Right lung (tissue), 2 donors: ENCODE measurements at regions not wholly inside any gene's neighbourhood (a gene's known extent, or its start where the extent isn't known, plus 50 kb on each side); places are given as distances from the start of the nearest gene placed in this dataset.
"Not testable (repeated sequence)": the region's sequence is repeated elsewhere in the genome, so short reads cannot be mapped to it uniquely, and the experiment has no call there.

Experiments used
- DNase-seq, 2 donors: peaks; one replicate each; pipeline ENCODE4 v3.0.0-alpha.2; 2013

GRCh38 chr5:145658435-145658834, 176.7 kb downstream of the PRELID2 start:
- DNase-seq = no peak

- DNase-seq = not testable (repeated sequence)
Observed at GRCh38 chr5:145652700-145653099, 182.4 kb downstream of the PRELID2 start.

- not testable (repeated sequence) for DNase-seq
Observed at GRCh38 chr5:145647137-145647536, 188.0 kb downstream of the PRELID2 start.

- DNase-seq = not testable (repeated sequence)
Observed at GRCh38 chr5:145643214-145643613, 191.9 kb downstream of the PRELID2 start.

- no peak for DNase-seq
Observed at GRCh38 chr5:145637396-145637795, 197.7 kb downstream of the PRELID2 start.

- DNase-seq = no peak
Observed at GRCh38 chr5:145636371-145636770, 198.8 kb downstream of the PRELID2 start.

- DNase-seq = no peak
Observed at GRCh38 chr5:145633474-145633873, 201.7 kb downstream of the PRELID2 start.

- no peak for DNase-seq
Observed at GRCh38 chr5:145632701-145633100, 202.4 kb downstream of the PRELID2 start.

- DNase-seq = no peak
Observed at GRCh38 chr5:145629047-145629446, 206.1 kb downstream of the PRELID2 start.

- no peak for DNase-seq
Observed at GRCh38 chr5:145628525-145628924, 206.6 kb downstream of the PRELID2 start.

GRCh38 chr5:145619806-145620310, 215.3 kb downstream of the PRELID2 start:
- no peak for DNase-seq

- DNase-seq = not testable (repeated sequence)
Observed at GRCh38 chr5:145616739-145617138, 218.4 kb downstream of the PRELID2 start.

- DNase-seq = no peak
Observed at GRCh38 chr5:145598983-145599382, 236.2 kb downstream of the PRELID2 start.

- no peak for DNase-seq
Observed at GRCh38 chr5:145598184-145598583, 237.0 kb downstream of the PRELID2 start.

GRCh38 chr5:145591578-145591977, 243.6 kb downstream of the PRELID2 start:
- no peak for DNase-seq

GRCh38 chr5:145589063-145589462, 246.1 kb downstream of the PRELID2 start:
- DNase-seq = no peak

GRCh38 chr5:145588558-145588957, 246.6 kb downstream of the PRELID2 start:
- DNase-seq = no peak

- no peak for DNase-seq
Observed at GRCh38 chr5:145588113-145588512, 247.0 kb downstream of the PRELID2 start.

- no peak for DNase-seq
Observed at GRCh38 chr5:145587710-145588109, 247.4 kb downstream of the PRELID2 start.

- no peak for DNase-seq
Observed at GRCh38 chr5:145587308-145587672, 247.9 kb downstream of the PRELID2 start.

- no peak for DNase-seq
Observed at GRCh38 chr5:145586661-145587307, 248.4 kb downstream of the PRELID2 start.

- DNase-seq = no peak
Observed at GRCh38 chr5:145585443-145586148, 249.5 kb downstream of the PRELID2 start.

- DNase-seq = no peak
Observed at GRCh38 chr5:145579301-145579700, 255.8 kb downstream of the PRELID2 start.
